Testis (tissue), 2 donors: ENCODE measurements at regions not wholly inside any gene's neighbourhood (a gene's known extent, or its start where the extent isn't known, plus 50 kb on each side); places are given as distances from the start of the nearest gene placed in this dataset.

Experiments used
- DNase-seq: peaks from one replicate; pipeline ENCODE4 v3.0.0-alpha.2; 2019
- H3K27ac ChIP-seq, 2 donors: fragments of 200-600 bp; sonication (generic); one replicate each; pipeline ENCODE4 v1.5.1; 2019
- H3K27me3 ChIP-seq: fragments of 200-600 bp; sonication (generic); one replicate; pipeline ENCODE4 v1.5.1; 2019
- H3K36me3 ChIP-seq: fragments of 200-600 bp; sonication (generic); one replicate; pipeline ENCODE4 v1.5.1; 2017; ENCODE audit warnings: low read depth; ENCODE audit errors: missing control alignments
- H3K4me1 ChIP-seq: fragments of 200-600 bp; sonication (generic); one replicate; pipeline ENCODE4 v1.5.1; 2019
- H3K4me3 ChIP-seq, 2 donors: fragments of 200-600 bp; sonication (generic); one replicate each; pipeline ENCODE4 v1.5.1; 2017 to 2019
- H3K9me3 ChIP-seq: fragments of 200-600 bp; sonication (generic); one replicate; pipeline ENCODE4 v1.5.1; 2017
- POLR2A ChIP-seq: fragments of 450-650 bp; IDR thresholded peaks from one replicate; pipeline ENCODE4 v1.6.1; 2017; ENCODE audit warnings: antibody characterized with exemption, mild to moderate bottlenecking, moderate library complexity
- WGBS, 2 donors: methylation state at CpG; one replicate each; pipeline ENCODE4 v1.1.5; 2018; 5-methylcytosine and 5-hydroxymethylcytosine counted together
- intact Hi-C: fragments of 100-400 bp; cut with DNase I; formaldehyde crosslinking; loops from one replicate; pipeline ENCODE4 v1.15.1; 2023; ENCODE audit warnings: low total_unique reads
- TF ChIP-seq, protein P1 (sequence below), 3 experiments: fragments of 450-650 bp in 2 of 3; fragments of 200-600 bp in 1 of 3; sonication (generic) in 1 of 3; IDR thresholded peaks; one replicate each; pipeline ENCODE4 v1.5.1; 2016 to 2019; ENCODE audit warnings: antibody characterized with exemption in 3 of 3, mild to moderate bottlenecking in 2 of 3, moderate library complexity in 1 of 3

DNA sequence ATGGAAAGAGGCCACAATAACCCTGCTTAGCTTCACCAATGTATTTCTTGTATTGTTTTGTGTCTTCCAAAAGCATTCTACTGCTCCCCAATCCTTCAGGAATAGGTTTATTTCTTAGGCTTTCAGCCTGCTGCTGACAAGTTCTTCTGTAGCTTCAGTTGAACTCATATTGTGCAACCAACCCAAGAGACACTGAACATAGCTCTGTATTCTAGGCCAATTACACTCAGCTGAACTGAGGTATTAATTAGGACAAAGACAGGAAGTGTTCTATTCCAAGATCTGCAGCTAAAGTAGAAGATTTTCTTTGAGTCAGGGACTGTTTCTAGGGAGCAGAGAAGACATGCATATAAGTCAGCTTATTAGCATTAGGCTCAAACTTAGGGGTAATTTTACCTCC lies 151.8 kb downstream of the LHFPL1 start:
- no peaks in the 10 kb centered on the region for H3K27me3 ChIP-seq
- H3K36me3 ChIP-seq = no peaks in the 10 kb centered on the region
- no peak for DNase-seq
- TF ChIP-seq POLR2A = no peak
- TF ChIP-seq, protein P1, sequence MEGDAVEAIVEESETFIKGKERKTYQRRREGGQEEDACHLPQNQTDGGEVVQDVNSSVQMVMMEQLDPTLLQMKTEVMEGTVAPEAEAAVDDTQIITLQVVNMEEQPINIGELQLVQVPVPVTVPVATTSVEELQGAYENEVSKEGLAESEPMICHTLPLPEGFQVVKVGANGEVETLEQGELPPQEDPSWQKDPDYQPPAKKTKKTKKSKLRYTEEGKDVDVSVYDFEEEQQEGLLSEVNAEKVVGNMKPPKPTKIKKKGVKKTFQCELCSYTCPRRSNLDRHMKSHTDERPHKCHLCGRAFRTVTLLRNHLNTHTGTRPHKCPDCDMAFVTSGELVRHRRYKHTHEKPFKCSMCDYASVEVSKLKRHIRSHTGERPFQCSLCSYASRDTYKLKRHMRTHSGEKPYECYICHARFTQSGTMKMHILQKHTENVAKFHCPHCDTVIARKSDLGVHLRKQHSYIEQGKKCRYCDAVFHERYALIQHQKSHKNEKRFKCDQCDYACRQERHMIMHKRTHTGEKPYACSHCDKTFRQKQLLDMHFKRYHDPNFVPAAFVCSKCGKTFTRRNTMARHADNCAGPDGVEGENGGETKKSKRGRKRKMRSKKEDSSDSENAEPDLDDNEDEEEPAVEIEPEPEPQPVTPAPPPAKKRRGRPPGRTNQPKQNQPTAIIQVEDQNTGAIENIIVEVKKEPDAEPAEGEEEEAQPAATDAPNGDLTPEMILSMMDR (IDR thresholded peaks at IDR 0.05) = no peak
- no peaks in the 10 kb centered on the region for H3K4me1 ChIP-seq
- intact Hi-C loops = no loop called here
- H3K9me3 ChIP-seq = no peaks in the 10 kb centered on the region
- no peak overlapping the region for H3K4me3 ChIP-seq
- H3K27ac ChIP-seq = no peak overlapping the region

DNA sequence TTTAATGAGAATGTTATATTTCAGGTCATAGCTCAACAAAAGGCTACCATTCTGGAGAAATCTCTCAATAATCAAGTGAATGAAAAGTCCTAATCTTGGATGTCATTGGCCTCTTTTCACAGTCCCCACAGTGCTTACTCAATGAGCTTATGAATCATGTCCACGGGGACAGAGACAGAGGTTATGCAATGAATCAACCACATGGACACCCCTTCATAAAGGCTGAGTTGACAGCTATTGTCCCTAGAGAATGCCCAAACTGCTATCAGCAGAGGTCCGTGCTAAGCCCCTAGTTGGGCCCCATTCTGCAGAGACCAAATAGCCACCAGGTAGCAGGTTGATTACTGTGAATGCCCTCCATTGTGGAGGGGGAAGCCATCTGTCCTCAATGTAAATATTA lies 158.1 kb downstream of the LHFPL1 start:
- Histone ChIP-seq H3K9me3 (no peaks in the 10 kb centered on the region), H3K27me3 (no peaks in the 10 kb centered on the region), H3K36me3 (no peaks in the 10 kb centered on the region), H3K4me3 (no peak overlapping the region), H3K4me1 (no peaks in the 10 kb centered on the region), H3K27ac (no peak overlapping the region)
- WGBS, 2 donors = 76% methylated on average over 2 of the region's 2 CpGs; no CpG with 5 or more reads in 1 of the 2 donors
- intact Hi-C loops = no loop called here
- TF ChIP-seq, protein P1 (IDR thresholded peaks at IDR 0.05) = no peak
- TF ChIP-seq POLR2A = no peak
- DNase-seq = no peak

DNA sequence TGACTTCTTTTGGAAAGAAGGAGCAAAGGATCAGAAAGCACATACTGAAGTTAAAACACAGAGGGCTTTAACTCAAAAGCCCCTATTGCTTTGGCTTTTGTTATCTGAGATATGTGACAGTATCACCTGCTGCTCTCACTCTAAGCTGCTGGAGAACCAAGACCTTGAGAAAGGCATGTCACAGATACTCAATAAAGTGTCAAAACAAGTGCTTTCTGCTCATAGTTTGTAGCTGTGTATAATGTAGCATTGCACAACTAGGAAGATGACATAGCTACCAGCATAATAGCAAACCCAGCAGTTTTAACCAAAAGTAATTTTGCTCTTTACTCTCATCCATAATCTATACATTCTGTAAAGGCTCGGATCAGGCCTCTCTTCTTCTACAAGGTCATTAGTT lies 159.6 kb downstream of the LHFPL1 start:
- Histone ChIP-seq H3K36me3 (no peaks in the 10 kb centered on the region), H3K4me1 (no peaks in the 10 kb centered on the region), H3K27ac (no peak overlapping the region), H3K27me3 (no peaks in the 10 kb centered on the region), H3K4me3 (no peak overlapping the region), H3K9me3 (no peaks in the 10 kb centered on the region)
- 43 to 71% methylated on average over 1 of the region's 1 CpG for WGBS, 2 donors
- no peak for TF ChIP-seq POLR2A
- TF ChIP-seq, protein P1 (IDR thresholded peaks at IDR 0.05) = no peak
- no peak for DNase-seq
- intact Hi-C loops = no loop called here

DNA sequence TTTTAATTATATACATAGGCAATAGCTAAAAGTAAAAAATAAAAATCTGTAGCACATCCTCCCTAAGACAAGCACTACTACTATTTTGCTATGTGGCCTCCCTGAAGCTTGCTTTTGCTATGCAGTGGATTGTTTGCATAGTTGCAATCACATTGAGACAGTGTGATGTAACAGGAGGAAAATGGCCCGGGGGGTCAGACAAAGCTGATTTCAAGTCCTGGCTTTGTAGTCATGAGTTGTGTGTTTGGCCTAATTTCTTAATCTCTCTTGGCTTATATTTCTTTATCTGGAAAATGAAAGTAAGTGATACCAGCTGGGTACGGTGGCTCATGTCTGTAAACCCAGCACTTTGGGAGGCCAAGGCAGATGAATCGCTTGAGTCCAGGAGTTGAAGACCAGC lies 166.6 kb downstream of the LHFPL1 start:
- H3K36me3 ChIP-seq = no peaks in the 10 kb centered on the region
- no peaks in the 10 kb centered on the region for H3K4me1 ChIP-seq
- TF ChIP-seq, protein P1 (IDR thresholded peaks at IDR 0.05) = no peak
- no peak for TF ChIP-seq POLR2A
- no peaks in the 10 kb centered on the region for H3K9me3 ChIP-seq
- no peak overlapping the region for H3K27ac ChIP-seq
- intact Hi-C loops = no loop called here
- WGBS, 2 donors = 85 to 92% methylated on average over 3 of the region's 3 CpGs
- H3K4me3 ChIP-seq = no peak overlapping the region
- no peak for DNase-seq
- no peaks in the 10 kb centered on the region for H3K27me3 ChIP-seq

DNA sequence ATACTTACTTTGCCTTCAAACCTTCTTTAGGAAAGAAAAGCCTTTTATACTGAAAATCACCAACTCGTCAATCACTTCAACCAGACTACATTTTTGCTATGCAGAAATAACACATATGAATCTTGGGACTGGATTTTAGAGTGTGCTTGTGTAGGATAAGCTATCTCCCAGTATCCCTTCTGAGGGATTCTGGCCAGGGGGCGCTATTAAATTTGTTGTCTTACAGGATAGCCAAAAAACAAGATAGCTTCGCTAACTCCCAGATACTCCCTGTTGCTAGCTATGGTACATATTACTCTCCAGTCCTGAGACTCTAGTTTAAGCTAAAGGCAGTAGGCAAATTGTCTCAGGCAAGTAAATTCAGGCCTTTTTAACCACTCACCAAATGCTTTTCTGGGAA lies 167.2 kb downstream of the LHFPL1 start:
- Histone ChIP-seq H3K4me1 (no peaks in the 10 kb centered on the region), H3K4me3 (no peak overlapping the region), H3K27ac (no peak overlapping the region), H3K9me3 (no peaks in the 10 kb centered on the region), H3K27me3 (no peaks in the 10 kb centered on the region), H3K36me3 (no peaks in the 10 kb centered on the region)
- DNase-seq = no peak
- intact Hi-C loops = no loop called here
- TF ChIP-seq POLR2A = no peak
- TF ChIP-seq, protein P1 (IDR thresholded peaks at IDR 0.05) = no peak
- 56 to 77% methylated on average over 3 of the region's 3 CpGs for WGBS, 2 donors
